GM23338 (cell line): ENCODE measurements at regions not wholly inside any gene's neighbourhood (a gene's known extent, or its start where the extent isn't known, plus 50 kb on each side); places are given as distances from the start of the nearest gene placed in this dataset.

Experiments
- ATAC-seq: fragments of 200-7000 bp; cut with Tn5 transposase; 3 replicates; pipeline ENCODE4 v1.9.1; 2020
- DNase-seq: peaks from one replicate; pipeline ENCODE4 v3.0.0-alpha.2; 2015; ENCODE audit warnings: low spot score
- H2AFZ ChIP-seq: fragments of 200-600 bp; sonication (generic); 2 replicates; pipeline ENCODE4 v1.8.0; 2016; ENCODE audit warnings: antibody characterized with exemption, mild to moderate bottlenecking, moderate library complexity
- H3F3A ChIP-seq: fragments of 200-600 bp; sonication (generic); replicated peaks from 2 replicates; pipeline ENCODE4 v1.8.0; 2017; ENCODE audit warnings: antibody characterized with exemption, mixed run types, low read depth
- H3K27ac ChIP-seq: fragments of 200-600 bp; sonication (generic); 2 replicates; pipeline ENCODE4 v1.6.1; 2016; ENCODE audit warnings: low read depth
- H3K27me3 ChIP-seq: fragments of 200-600 bp; sonication (generic); 2 replicates; pipeline ENCODE4 v1.8.0; 2016; ENCODE audit warnings: mild to moderate bottlenecking, mixed run types, moderate library complexity; ENCODE audit not compliant: insufficient read depth
- H3K36me3 ChIP-seq: fragments of 200-600 bp; sonication (generic); 2 replicates; pipeline ENCODE4 v1.8.0; 2016; ENCODE audit warnings: mild to moderate bottlenecking; ENCODE audit not compliant: insufficient read depth
- H3K4me1 ChIP-seq: fragments of 200-600 bp; sonication (generic); 2 replicates; pipeline ENCODE4 v1.8.0; 2016; ENCODE audit warnings: mild to moderate bottlenecking, moderate library complexity; ENCODE audit not compliant: insufficient read depth
- H3K4me2 ChIP-seq: fragments of 200-600 bp; sonication (generic); 2 replicates; pipeline ENCODE4 v1.7.1; 2017; ENCODE audit warnings: mixed run types
- H3K4me3 ChIP-seq: fragments of 200-600 bp; sonication (generic); 2 replicates; pipeline ENCODE4 v1.6.1; 2016; ENCODE audit warnings: mixed run types
- H3K79me2 ChIP-seq: fragments of 200-600 bp; sonication (generic); replicated peaks from 2 replicates; pipeline ENCODE4 v1.8.0; 2017; ENCODE audit warnings: mild to moderate bottlenecking; ENCODE audit not compliant: insufficient read depth
- H3K9me2 ChIP-seq: fragments of 200-600 bp; sonication (generic); 2 replicates; pipeline ENCODE4 v1.8.0; 2017; ENCODE audit not compliant: insufficient read depth
- H4K20me1 ChIP-seq: fragments of 200-600 bp; sonication (generic); replicated peaks from 2 replicates; pipeline ENCODE4 v1.8.0; 2017; ENCODE audit warnings: mild to moderate bottlenecking; ENCODE audit not compliant: insufficient read depth
- H3K27ac Mint-ChIP-seq: 2 replicates; pipeline ENCODE4 v1.8.0; 2020; ENCODE audit warnings: inconsistent platforms, mild to moderate bottlenecking, moderate library complexity, mixed read lengths
- H3K27me3 Mint-ChIP-seq: 3 replicates; pipeline ENCODE4 v1.8.0; 2022; ENCODE audit warnings: low read depth, mild to moderate bottlenecking, moderate library complexity, mixed read lengths, inconsistent platforms; ENCODE audit not compliant: insufficient read depth, poor library complexity
- H3K36me3 Mint-ChIP-seq: 3 replicates; pipeline ENCODE4 v1.8.0; 2021; ENCODE audit warnings: low read depth, mild to moderate bottlenecking, inconsistent platforms, moderate library complexity, mixed read lengths
- H3K4me1 Mint-ChIP-seq: 3 replicates; pipeline ENCODE4 v1.8.0; 2020; ENCODE audit warnings: mild to moderate bottlenecking, inconsistent platforms, mixed read lengths
- H3K4me3 Mint-ChIP-seq: 3 replicates; pipeline ENCODE4 v1.8.0; 2021; ENCODE audit warnings: moderate library complexity, mild to moderate bottlenecking, inconsistent platforms, mixed read lengths
- H3K9me3 Mint-ChIP-seq: 3 replicates; pipeline ENCODE4 v1.8.0; 2020; ENCODE audit warnings: moderate library complexity, mild to moderate bottlenecking, inconsistent platforms, mixed read lengths
- CREB1 ChIP-seq: fragments of 250-450 bp; sonication (Bioruptor Pico); IDR thresholded peaks from 2 replicates; pipeline ENCODE4 v1.5.0; 2020; ENCODE audit warnings: low read depth, mild to moderate bottlenecking, moderate library complexity
- EZH2 ChIP-seq: fragments of 200-600 bp; sonication (generic); IDR thresholded peaks from one replicate; pipeline ENCODE4 v1.8.0; 2017; ENCODE audit warnings: antibody characterized with exemption, mild to moderate bottlenecking, low read depth; ENCODE audit not compliant: unreplicated experiment
- EZH2phosphoT487 ChIP-seq: fragments of 200-600 bp; sonication (generic); IDR thresholded peaks from one replicate; pipeline ENCODE4 v1.8.1; 2018; ENCODE audit warnings: antibody characterized with exemption; ENCODE audit not compliant: unreplicated experiment
- JUNB ChIP-seq: IDR thresholded peaks from one replicate; pipeline ENCODE4 v1.6.1; 2016; ENCODE audit warnings: antibody characterized with exemption; ENCODE audit not compliant: unreplicated experiment
- NANOG ChIP-seq: IDR thresholded peaks from 2 replicates; pipeline ENCODE4 v1.6.1; 2016; ENCODE audit warnings: antibody characterized with exemption, borderline replicate concordance
- POLR2AphosphoS5 ChIP-seq: IDR thresholded peaks from 2 replicates; pipeline ENCODE4 v1.6.1; 2016; ENCODE audit warnings: antibody characterized with exemption, low read depth
- STAT1 ChIP-seq: IDR thresholded peaks from one replicate; pipeline ENCODE4 v1.6.1; 2016; ENCODE audit warnings: antibody characterized with exemption; ENCODE audit not compliant: unreplicated experiment
- ZNF114 ChIP-seq: fragments of 250-450 bp; sonication (Bioruptor Pico); IDR thresholded peaks from 2 replicates; pipeline ENCODE4 v1.5.0; 2020; ENCODE audit warnings: mild to moderate bottlenecking, moderate library complexity
- ZNF331 ChIP-seq: fragments of 250-450 bp; sonication (Bioruptor Pico); IDR thresholded peaks from 2 replicates; pipeline ENCODE4 v1.5.0; 2020; ENCODE audit warnings: low read depth, mild to moderate bottlenecking, moderate library complexity
- TF ChIP-seq, protein P1 (sequence below): IDR thresholded peaks from one replicate; pipeline ENCODE4 v1.6.1; 2018; ENCODE audit warnings: antibody characterized with exemption; ENCODE audit not compliant: unreplicated experiment
- TF ChIP-seq, protein P2 (sequence below), 2 experiments: fragments of 200-600 bp in 1 of 2; sonication (generic) in 1 of 2; conservative IDR thresholded peaks; 2 replicates each; pipeline versions ENCODE4 v1.5.1 to v1.6.1; 2016 to 2017; ENCODE audit warnings: antibody characterized with exemption in 2 of 2, low read depth in 2 of 2, mild to moderate bottlenecking in 2 of 2, moderate library complexity in 1 of 2
- TF ChIP-seq, protein P3 (sequence below): fragments of 250-450 bp; sonication (Bioruptor Pico); IDR thresholded peaks from 2 replicates; pipeline ENCODE4 v1.5.0; 2020; ENCODE audit warnings: mild to moderate bottlenecking, moderate library complexity
- TF ChIP-seq, protein P4 (sequence below): IDR thresholded peaks from 2 replicates; pipeline ENCODE4 v1.6.1; 2016; ENCODE audit warnings: antibody characterized with exemption

DNA sequence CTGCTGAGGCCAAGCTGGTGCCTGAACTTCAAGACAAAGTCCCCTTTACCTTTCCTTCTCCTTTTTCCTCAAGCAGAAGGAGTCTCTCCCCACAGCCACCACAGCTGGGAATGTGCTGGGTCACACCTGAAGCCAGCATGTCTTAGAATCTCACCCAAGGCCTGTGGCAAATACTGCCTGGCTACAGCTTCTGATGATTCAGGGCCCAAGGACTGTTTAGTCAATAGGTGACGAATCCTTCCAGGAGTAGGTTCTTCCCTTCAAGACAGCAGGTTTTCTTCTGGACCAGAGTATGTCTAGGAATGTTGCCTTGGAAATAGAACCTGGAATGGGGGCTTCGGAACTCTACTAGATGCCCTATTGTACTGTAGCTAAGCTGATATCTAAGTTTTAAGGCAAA lies 374.6 kb downstream of the KIF20B start:
- no peaks in the 10 kb centered on the region for H3K79me2 ChIP-seq
- TF ChIP-seq STAT1 = no peak
- TF ChIP-seq JUNB = no peak
- TF ChIP-seq CREB1 (CRISPR knock-in tag) = no peak
- TF ChIP-seq, protein P1, sequence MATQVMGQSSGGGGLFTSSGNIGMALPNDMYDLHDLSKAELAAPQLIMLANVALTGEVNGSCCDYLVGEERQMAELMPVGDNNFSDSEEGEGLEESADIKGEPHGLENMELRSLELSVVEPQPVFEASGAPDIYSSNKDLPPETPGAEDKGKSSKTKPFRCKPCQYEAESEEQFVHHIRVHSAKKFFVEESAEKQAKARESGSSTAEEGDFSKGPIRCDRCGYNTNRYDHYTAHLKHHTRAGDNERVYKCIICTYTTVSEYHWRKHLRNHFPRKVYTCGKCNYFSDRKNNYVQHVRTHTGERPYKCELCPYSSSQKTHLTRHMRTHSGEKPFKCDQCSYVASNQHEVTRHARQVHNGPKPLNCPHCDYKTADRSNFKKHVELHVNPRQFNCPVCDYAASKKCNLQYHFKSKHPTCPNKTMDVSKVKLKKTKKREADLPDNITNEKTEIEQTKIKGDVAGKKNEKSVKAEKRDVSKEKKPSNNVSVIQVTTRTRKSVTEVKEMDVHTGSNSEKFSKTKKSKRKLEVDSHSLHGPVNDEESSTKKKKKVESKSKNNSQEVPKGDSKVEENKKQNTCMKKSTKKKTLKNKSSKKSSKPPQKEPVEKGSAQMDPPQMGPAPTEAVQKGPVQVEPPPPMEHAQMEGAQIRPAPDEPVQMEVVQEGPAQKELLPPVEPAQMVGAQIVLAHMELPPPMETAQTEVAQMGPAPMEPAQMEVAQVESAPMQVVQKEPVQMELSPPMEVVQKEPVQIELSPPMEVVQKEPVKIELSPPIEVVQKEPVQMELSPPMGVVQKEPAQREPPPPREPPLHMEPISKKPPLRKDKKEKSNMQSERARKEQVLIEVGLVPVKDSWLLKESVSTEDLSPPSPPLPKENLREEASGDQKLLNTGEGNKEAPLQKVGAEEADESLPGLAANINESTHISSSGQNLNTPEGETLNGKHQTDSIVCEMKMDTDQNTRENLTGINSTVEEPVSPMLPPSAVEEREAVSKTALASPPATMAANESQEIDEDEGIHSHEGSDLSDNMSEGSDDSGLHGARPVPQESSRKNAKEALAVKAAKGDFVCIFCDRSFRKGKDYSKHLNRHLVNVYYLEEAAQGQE = no peak
- TF ChIP-seq, protein P2, sequence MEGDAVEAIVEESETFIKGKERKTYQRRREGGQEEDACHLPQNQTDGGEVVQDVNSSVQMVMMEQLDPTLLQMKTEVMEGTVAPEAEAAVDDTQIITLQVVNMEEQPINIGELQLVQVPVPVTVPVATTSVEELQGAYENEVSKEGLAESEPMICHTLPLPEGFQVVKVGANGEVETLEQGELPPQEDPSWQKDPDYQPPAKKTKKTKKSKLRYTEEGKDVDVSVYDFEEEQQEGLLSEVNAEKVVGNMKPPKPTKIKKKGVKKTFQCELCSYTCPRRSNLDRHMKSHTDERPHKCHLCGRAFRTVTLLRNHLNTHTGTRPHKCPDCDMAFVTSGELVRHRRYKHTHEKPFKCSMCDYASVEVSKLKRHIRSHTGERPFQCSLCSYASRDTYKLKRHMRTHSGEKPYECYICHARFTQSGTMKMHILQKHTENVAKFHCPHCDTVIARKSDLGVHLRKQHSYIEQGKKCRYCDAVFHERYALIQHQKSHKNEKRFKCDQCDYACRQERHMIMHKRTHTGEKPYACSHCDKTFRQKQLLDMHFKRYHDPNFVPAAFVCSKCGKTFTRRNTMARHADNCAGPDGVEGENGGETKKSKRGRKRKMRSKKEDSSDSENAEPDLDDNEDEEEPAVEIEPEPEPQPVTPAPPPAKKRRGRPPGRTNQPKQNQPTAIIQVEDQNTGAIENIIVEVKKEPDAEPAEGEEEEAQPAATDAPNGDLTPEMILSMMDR (conservative IDR thresholded peaks at IDR 0.05; ENCODE audit: low read depth in 2 of 2) = no peak
- TF ChIP-seq ZNF331 (CRISPR knock-in tag) = no peak
- no peak for TF ChIP-seq EZH2phosphoT487
- no peak for TF ChIP-seq NANOG
- TF ChIP-seq, protein P3, sequence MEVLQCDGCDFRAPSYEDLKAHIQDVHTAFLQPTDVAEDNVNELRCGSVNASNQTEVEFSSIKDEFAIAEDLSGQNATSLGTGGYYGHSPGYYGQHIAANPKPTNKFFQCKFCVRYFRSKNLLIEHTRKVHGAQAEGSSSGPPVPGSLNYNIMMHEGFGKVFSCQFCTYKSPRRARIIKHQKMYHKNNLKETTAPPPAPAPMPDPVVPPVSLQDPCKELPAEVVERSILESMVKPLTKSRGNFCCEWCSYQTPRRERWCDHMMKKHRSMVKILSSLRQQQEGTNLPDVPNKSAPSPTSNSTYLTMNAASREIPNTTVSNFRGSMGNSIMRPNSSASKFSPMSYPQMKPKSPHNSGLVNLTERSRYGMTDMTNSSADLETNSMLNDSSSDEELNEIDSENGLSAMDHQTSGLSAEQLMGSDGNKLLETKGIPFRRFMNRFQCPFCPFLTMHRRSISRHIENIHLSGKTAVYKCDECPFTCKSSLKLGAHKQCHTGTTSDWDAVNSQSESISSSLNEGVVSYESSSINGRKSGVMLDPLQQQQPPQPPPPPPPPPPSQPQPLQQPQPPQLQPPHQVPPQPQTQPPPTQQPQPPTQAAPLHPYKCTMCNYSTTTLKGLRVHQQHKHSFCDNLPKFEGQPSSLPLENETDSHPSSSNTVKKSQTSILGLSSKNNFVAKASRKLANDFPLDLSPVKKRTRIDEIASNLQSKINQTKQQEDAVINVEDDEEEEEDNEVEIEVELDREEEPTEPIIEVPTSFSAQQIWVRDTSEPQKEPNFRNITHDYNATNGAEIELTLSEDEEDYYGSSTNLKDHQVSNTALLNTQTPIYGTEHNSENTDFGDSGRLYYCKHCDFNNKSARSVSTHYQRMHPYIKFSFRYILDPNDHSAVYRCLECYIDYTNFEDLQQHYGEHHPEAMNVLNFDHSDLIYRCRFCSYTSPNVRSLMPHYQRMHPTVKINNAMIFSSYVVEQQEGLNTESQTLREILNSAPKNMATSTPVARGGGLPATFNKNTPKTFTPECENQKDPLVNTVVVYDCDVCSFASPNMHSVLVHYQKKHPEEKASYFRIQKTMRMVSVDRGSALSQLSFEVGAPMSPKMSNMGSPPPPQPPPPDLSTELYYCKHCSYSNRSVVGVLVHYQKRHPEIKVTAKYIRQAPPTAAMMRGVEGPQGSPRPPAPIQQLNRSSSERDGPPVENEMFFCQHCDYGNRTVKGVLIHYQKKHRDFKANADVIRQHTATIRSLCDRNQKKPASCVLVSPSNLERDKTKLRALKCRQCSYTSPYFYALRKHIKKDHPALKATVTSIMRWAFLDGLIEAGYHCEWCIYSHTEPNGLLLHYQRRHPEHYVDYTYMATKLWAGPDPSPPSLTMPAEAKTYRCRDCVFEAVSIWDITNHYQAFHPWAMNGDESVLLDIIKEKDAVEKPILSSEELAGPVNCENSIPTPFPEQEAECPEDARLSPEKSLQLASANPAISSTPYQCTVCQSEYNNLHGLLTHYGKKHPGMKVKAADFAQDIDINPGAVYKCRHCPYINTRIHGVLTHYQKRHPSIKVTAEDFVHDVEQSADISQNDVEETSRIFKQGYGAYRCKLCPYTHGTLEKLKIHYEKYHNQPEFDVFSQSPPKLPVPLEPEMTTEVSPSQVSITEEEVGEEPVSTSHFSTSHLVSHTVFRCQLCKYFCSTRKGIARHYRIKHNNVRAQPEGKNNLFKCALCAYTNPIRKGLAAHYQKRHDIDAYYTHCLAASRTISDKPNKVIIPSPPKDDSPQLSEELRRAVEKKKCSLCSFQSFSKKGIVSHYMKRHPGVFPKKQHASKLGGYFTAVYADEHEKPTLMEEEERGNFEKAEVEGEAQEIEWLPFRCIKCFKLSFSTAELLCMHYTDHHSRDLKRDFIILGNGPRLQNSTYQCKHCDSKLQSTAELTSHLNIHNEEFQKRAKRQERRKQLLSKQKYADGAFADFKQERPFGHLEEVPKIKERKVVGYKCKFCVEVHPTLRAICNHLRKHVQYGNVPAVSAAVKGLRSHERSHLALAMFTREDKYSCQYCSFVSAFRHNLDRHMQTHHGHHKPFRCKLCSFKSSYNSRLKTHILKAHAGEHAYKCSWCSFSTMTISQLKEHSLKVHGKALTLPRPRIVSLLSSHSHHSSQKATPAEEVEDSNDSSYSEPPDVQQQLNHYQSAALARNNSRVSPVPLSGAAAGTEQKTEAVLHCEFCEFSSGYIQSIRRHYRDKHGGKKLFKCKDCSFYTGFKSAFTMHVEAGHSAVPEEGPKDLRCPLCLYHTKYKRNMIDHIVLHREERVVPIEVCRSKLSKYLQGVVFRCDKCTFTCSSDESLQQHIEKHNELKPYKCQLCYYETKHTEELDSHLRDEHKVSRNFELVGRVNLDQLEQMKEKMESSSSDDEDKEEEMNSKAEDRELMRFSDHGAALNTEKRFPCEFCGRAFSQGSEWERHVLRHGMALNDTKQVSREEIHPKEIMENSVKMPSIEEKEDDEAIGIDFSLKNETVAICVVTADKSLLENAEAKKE (CRISPR knock-in tag) = no peak
- TF ChIP-seq EZH2 = no peak
- TF ChIP-seq, protein P4, sequence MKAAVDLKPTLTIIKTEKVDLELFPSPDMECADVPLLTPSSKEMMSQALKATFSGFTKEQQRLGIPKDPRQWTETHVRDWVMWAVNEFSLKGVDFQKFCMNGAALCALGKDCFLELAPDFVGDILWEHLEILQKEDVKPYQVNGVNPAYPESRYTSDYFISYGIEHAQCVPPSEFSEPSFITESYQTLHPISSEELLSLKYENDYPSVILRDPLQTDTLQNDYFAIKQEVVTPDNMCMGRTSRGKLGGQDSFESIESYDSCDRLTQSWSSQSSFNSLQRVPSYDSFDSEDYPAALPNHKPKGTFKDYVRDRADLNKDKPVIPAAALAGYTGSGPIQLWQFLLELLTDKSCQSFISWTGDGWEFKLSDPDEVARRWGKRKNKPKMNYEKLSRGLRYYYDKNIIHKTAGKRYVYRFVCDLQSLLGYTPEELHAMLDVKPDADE = no peak
- TF ChIP-seq POLR2AphosphoS5 = no peak
- no peak for TF ChIP-seq ZNF114 (CRISPR knock-in tag)
- no peak overlapping the region for H3K4me2 ChIP-seq
- H3K4me1 Mint-ChIP-seq = peaks cover 13% of the 10 kb centered on the region
- H3F3A ChIP-seq = 0 out of 2 replicates have a peak, but pooled peaks cover 7% of the 10 kb centered on the region
- H3K36me3 Mint-ChIP-seq = peaks cover 92% of the 10 kb centered on the region
- ATAC-seq = no peak
- H3K27me3 Mint-ChIP-seq = peaks cover 12% of the 10 kb centered on the region
- H3K27me3 ChIP-seq = no peaks in the 10 kb centered on the region
- H3K36me3 ChIP-seq = peaks cover 81% of the 10 kb centered on the region
- no peaks in the 10 kb centered on the region for H4K20me1 ChIP-seq
- peak overlapping the region; percentile 9; the same call in 1 of the 2 replicates for H3K4me3 ChIP-seq
- no peak overlapping the region for H3K27ac ChIP-seq
- H3K4me3 Mint-ChIP-seq = no peak overlapping the region
- H2AFZ ChIP-seq = no peak overlapping the region
- H3K9me2 ChIP-seq = no peaks in the 10 kb centered on the region
- no peaks in the 10 kb centered on the region for H3K4me1 ChIP-seq
- no peak overlapping the region for H3K27ac Mint-ChIP-seq
- no peak for DNase-seq
- peaks cover 87% of the 10 kb centered on the region for H3K9me3 Mint-ChIP-seq
